ENCODE measurements at regions not wholly inside any gene's neighbourhood (a gene's known extent, or its start where the extent isn't known, plus 50 kb on each side); places are given as distances from the start of the nearest gene placed in this dataset.

DNA sequence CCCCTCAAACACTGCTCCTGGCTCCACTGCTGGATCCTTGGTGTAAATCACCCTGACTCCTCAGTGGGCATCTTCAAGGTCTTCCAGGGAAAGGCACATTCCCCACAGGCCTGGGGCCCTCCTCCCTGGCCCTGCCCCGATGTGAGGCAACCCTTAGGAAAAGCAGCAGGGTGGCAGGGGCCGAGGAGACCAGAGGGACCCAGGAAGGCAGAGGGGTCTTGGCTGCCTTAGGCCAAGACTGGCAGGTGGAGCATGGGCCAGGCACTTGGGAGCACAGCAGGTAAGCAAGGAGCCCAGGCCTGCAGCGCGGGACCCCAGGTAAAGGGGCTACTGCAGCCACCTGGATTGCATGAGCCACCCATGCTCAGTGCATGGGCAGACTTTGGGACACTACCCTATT lies 96.9 kb downstream of the GYPC start:
- TF ChIP-seq, protein P1, sequence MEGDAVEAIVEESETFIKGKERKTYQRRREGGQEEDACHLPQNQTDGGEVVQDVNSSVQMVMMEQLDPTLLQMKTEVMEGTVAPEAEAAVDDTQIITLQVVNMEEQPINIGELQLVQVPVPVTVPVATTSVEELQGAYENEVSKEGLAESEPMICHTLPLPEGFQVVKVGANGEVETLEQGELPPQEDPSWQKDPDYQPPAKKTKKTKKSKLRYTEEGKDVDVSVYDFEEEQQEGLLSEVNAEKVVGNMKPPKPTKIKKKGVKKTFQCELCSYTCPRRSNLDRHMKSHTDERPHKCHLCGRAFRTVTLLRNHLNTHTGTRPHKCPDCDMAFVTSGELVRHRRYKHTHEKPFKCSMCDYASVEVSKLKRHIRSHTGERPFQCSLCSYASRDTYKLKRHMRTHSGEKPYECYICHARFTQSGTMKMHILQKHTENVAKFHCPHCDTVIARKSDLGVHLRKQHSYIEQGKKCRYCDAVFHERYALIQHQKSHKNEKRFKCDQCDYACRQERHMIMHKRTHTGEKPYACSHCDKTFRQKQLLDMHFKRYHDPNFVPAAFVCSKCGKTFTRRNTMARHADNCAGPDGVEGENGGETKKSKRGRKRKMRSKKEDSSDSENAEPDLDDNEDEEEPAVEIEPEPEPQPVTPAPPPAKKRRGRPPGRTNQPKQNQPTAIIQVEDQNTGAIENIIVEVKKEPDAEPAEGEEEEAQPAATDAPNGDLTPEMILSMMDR (IDR thresholded peaks at IDR 0.05; ENCODE audit: low read length) = no peak
- no peak for TF ChIP-seq EZH2 (IDR thresholded peaks at IDR 0.05; ENCODE audit: borderline replicate concordance, low read length)

All from OCI-LY1 (cell line).